Mammary epithelial cell (primary cell): ENCODE measurements at regions not wholly inside any gene's neighbourhood (a gene's known extent, or its start where the extent isn't known, plus 50 kb on each side); places are given as distances from the start of the nearest gene placed in this dataset.

Experiments
- EZH2 ChIP-seq: IDR thresholded peaks from 2 replicates; pipeline ENCODE4 v1.6.1; 2012; ENCODE audit warnings: low read length, inconsistent platforms, borderline replicate concordance
- TF ChIP-seq, protein P1 (sequence below), 2 donors: IDR thresholded peaks in 1 of 2; conservative IDR thresholded peaks in 1 of 2; 2 replicates each; pipeline ENCODE4 v1.5.1; 2011 to 2012; ENCODE audit warnings: inconsistent platforms in 2 of 2, low read length in 2 of 2, mild to moderate bottlenecking in 2 of 2, control low read depth in 1 of 2, low read depth in 1 of 2; ENCODE audit not compliant: insufficient read depth in 1 of 2; ENCODE audit errors: extremely low read depth in 1 of 2

GRCh38 chr18:55777666-55778304, 189.8 kb upstream of the TCF4 start:
- TF ChIP-seq, protein P1, sequence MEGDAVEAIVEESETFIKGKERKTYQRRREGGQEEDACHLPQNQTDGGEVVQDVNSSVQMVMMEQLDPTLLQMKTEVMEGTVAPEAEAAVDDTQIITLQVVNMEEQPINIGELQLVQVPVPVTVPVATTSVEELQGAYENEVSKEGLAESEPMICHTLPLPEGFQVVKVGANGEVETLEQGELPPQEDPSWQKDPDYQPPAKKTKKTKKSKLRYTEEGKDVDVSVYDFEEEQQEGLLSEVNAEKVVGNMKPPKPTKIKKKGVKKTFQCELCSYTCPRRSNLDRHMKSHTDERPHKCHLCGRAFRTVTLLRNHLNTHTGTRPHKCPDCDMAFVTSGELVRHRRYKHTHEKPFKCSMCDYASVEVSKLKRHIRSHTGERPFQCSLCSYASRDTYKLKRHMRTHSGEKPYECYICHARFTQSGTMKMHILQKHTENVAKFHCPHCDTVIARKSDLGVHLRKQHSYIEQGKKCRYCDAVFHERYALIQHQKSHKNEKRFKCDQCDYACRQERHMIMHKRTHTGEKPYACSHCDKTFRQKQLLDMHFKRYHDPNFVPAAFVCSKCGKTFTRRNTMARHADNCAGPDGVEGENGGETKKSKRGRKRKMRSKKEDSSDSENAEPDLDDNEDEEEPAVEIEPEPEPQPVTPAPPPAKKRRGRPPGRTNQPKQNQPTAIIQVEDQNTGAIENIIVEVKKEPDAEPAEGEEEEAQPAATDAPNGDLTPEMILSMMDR (conservative IDR thresholded peaks at IDR 0.05 in 1 of 2, IDR thresholded peaks at IDR 0.05 in 1 of 2; ENCODE audit: extremely low read depth in 1 of 2, insufficient read depth in 1 of 2, low read depth in 1 of 2, low read length in 2 of 2), result no peak
- no peak for TF ChIP-seq EZH2
